Hematopoietic multipotent progenitor cell treated with erythropoietin and hydrocortisone succinate and interleukin-3 and kit ligand, for 15 days (in vitro differentiated cells): ENCODE measurements at regions not wholly inside any gene's neighbourhood (a gene's known extent, or its start where the extent isn't known, plus 50 kb on each side); places are given as distances from the start of the nearest gene placed in this dataset.

Experiments used
- DNase-seq: peaks from one replicate; pipeline ENCODE4 v3.0.0-alpha.2; 2015; ENCODE audit warnings: low spot score

DNA sequence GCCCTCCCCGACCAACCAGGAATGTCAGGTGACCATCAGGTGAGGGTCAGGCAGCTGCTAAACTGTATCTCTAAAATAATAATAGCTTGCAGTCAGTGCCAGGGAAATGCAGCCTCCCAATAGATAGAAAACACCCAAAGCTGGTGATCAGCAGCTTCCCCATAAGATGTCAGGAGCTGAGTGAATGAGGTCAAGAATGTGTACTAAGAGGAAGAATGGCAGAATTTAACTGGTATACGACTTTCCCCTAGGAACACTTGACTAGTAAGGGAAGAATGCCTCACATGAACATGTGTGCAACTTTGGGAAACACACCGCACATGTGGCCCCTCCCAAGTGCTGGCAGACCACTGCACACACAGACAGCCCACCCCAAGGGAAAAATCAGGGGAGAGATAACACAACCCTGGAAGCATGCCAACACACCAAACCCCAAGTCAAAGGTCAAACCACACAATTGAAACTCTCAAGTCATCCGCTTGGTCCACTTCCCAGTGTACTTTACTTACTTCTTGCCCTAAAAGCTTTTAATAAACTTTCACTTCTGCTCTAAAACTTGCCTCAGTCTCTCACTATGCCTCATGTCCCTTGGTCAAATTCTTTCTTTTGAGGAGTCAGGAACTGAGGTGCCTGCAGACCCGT, 806.5 kb downstream of the OTOL1 start:
- no peak for DNase-seq

DNA sequence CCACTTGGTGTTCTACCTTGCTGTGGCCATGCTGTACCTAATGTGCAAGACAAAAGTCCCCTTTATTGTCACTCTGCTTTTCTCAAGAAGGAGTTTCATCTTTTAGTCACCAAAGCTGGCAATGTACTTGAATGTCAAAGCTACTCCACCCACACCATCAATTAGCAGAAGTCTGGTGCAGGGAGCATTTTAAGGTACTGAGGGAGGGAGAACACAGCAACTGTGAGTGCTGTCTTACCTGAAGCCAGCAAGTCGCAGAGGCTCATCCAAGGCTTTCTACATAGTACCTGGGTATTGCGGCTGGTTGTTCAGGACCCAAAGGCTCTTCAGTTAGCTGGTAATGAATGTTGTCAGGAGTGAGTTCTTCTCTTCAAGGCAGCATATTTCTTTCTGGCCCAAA, 820.4 kb downstream of the OTOL1 start:
- DNase-seq = no peak

DNA sequence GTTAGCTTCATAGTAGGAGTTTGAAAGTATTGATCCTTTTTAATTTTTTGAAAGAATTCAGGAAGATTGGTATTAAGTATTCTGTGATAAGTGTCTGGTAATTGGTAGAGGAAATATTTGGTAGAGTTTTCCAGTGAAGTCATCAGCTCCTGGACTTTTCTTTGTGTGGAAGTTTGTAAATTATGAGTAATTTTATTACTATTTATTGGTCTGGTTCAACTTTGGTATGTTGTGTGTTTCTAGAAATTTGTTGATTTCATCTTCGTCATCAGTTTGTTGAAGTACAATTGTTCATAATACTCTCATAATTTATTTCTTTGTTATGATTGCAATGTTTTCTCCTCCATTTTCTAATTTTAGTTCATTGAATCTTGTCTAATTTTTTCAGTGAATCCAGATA, 832.0 kb downstream of the OTOL1 start:
- no peak for DNase-seq

DNA sequence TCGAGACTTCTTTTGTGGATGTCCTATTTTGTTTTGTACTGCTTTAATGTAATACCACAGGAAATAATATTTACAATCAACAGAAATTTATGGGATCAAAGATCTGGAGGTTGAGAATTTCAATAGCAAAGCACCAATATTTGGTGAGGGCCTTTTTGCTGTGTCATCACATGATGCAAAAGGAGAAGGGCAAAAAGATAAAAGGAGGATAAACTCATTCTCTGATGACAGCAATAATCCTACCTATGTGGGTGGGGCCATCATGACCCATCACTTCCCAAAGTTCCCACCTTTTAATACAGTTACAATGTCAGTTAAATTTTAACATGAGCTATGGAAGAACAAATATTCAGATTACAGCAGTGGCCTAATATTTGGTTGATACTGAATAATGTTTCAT, 832.9 kb downstream of the OTOL1 start:
- DNase-seq = no peak

DNA sequence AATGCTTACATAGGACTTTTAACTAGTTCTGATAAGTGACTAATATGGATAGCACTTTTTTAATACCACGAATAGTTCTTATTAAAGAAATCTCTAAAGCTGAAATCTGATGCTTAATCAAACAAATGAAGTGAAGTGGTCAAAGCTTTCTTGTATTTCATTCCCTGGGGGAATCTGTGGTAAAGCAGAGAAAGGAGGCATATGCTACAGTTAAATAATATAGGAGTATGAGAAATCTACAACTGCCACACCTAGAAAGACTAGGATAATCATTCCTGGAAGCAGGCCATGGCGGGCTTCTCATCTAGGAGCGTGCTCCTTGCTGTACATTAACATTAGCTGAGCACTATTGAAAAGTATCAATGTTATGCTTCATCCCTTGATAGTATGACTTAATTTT, 835.7 kb downstream of the OTOL1 start:
- no peak for DNase-seq

DNA sequence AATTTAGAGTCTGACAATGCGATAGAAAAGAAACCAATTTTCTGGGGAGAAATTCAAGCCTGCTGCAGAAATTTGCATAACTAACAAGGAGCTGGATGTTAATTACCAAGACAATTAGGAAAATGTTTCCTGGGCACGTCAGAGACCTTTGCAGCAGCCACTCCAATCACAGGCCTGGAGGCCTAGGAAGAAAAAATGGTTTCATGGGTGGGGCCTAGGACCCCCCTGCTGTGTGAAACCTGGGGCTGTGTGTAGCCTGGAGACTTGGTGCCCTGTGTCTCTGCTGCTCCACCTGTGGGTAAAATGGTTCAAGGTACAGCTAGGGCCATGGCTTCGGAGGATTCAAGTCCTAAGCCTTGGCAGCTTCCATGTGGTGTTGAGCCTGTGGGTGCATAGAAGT, 837.9 kb downstream of the OTOL1 start:
- DNase-seq = no peak

DNA sequence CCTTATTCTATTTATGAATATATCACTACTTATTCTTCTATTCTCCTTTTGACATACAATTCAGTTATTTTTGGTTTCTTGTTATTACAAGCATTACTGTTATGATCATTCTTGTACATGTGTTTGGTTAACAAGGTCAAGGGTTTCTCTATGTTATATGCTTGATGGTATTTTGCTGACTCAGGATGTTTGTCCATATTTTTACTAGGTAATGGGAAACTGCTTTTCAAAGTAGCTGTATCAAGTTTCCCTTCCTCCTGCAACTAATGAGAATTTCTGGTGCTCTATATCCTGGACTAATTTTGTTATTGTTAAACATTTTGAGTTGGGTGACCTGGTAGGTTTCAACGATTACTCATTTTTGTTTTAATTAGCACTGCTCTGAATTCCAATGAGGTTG, 841.0 kb downstream of the OTOL1 start:
- DNase-seq = no peak

DNA sequence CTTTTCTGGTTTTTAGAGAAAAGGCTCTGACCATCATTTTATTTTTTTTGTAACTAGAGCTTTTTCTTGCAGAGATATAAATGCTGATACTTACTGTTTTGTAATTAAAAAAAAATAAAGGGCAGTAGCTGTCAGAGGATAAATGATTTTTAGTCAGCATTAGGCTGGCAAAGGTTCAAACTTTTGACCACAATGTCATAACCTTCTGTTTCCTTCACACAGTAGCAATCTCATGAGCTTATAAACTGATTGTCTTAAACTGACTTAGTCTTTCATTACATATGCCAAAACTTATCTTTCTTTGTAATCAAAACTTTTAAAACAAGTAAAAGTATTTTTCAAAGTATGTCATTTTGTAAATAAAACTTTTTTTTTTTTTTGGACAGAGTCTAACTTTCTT, 841.9 kb downstream of the OTOL1 start:
- no peak for DNase-seq

DNA sequence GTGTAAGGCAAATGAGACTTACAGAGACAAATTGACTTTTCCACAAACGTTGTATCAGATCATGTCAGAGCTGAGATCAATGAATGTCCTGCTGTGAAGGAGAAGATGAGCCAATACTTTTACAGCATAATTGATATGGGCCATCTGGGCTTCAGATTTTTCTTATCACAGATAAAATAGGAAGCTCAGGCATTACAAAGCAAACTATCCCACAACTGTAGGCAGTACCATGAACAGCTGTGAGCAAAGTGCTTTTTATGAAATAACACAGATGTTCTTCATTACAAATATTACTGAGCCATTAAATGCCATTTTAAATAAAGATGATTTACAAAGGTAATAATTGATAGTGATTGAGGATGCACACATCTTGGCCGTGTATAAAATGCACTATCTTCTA, 852.3 kb downstream of the OTOL1 start:
- DNase-seq = no peak

DNA sequence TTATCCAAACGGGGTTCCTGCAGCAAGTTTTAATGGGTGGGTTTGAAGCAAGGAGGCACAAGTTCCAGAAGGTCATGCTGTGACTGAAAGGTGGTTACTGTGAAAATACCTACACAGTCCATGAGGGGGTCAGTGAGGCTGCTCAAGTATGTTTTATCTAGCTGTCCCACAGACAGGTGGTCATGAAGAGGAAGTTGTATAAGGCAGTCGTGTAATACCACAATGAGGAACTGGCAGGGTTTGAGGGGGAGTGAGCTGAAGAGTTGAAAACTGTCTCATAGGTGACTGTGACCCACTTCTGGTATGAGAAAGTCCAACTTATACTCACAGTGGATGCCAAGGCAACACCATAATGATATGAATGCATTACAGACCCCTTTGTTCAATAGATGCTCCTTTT, 856.8 kb downstream of the OTOL1 start:
- no peak for DNase-seq

DNA sequence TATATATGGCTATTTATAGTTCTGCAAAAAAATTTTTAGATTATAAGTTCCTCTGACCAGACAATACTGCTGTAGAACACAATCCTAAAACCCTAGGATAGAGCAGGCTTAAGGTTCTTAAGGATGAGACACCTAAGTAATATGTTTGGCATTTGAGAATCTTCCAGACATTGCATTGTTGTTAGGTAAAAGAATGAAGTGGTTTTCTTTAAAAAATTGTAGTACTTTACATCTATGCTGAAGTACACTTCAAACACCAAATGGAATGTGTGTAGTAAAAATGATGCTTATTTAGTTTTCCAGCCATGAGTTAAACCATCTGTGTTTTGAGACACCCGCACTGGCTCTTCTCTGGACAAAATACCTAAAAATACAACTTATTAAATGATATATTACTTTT, 857.7 kb downstream of the OTOL1 start:
- DNase-seq = no peak

DNA sequence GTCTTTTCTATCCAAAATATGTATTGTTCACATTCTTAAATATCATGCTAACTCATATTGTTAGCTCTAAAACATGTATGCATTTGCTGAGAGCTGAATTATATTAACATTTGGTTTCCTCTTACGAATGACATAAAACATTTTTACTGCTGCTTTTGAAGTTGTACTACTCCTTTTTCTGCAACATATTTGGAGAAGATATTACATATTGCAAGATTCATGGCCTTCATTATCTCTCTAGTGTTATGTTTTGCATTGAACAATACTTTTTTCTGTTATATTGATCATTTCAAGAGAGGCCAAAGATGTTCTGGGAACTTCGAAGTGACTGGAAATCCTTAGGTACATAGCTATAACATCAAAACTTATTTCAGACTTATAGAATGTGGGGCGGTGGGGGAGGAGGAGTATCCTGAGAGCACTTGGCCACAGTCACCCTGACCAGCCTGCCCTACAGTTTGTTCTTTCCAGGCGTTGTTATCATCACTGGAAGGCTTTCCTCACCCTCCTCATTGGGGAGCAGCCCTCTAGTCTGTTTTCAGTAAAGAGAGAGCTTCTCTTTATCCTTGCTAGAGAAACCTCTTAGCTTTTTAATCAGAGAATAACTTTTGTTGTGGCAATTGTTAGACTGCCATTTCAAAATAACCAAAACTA, 868.6 kb downstream of the OTOL1 start:
- no peak for DNase-seq

DNA sequence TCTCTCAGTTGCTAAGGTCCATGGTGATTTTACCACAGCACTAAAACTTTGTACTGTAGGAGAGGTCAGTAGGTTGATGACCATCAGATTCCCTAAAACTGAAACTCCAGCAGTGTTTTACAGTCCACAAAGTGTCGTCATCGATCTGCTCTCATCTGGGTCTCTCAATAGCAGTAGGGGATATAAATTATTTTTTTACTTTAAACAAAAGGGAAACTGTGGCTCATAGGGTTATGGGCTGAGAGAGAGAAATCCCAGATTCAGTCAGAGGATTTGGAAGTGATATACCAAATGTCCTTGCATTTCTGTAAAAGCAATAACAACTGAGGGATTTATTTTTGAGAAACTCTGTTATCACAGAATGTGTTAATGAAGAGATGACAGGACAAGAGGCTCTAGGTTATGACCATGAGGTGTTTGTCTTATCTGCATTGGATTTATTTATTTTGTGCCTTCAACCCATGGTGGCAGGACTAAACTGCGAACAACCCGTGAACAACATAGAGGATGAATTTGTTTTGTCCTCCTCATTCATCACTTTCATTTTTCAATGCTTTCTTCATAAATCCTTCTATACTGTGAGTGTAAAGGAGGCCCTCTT, 869.7 kb downstream of the OTOL1 start:
- no peak for DNase-seq

DNA sequence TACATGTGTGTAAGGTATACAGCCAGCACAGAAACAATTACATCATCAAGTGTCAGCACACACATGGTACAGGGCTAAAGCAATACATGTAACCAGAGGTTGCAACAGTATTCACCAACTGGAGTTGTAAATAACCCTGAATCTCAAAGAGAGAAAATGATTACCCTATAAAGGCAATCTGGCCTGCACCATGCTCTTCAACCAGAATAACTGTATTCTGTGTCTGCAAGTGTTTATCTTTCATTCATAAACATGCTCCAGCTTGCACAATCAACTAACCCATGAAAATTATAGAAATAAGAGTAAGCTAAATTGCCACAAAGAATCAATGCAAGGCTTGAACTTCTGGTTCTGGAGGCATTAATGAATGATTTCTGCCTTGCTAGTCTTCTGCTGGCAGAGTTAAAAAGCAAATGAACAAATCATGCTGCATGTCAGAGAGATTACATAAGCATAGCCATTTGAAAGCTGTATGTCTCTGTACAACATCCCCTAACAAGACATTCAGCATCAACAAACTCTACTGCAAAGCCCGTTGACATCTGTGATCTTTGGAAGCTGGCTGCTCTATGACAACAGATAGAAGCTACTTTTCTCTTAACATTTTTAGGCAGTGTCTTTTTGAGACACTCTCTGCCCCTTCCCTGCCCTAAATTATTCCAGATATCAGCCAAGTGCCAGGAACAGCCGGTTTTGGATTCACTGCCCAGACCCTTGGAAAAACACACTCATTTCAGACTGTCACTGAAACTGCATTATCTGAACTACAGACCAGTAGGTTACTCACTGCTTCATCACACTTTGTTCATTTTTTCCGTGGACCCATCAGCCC, 871.0 kb downstream of the OTOL1 start:
- DNase-seq = no peak

DNA sequence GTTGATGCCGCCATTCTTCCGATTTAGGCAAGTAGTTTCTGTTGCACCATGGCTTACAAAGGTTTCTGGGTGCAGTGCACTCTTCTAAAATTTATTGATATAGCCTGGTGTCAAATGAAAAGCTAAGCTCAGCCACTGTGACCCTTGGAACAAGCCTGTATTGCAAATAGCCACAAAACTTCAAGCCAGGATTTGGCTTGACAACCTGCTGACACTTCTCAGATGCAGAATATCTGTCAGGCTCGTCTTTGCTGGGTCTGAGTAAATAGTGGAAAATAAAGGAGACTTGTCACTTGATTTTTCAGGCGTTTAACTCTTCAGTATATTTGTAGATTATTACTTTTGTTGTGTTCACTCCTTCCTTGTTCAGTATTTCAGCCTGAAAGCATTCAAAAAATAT, 871.8 kb downstream of the OTOL1 start:
- no peak for DNase-seq

DNA sequence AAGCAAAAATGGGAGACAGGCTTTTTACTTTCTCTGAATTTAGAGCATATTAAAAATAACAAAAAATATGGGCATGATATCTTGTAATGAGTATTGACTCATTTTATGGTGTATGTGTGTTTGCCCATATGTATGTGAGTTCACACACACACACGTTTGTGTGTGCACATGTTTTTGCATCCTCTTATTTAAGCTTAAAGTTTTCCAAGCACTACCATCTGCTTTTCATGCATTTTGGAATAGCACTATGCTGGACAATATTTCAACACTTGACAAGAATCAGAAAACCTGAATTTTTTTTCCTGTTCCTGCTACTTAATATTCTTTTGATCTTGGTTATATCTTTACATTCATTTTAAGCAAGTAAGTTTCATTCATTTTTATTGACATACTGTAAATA, 872.7 kb downstream of the OTOL1 start:
- no peak for DNase-seq

DNA sequence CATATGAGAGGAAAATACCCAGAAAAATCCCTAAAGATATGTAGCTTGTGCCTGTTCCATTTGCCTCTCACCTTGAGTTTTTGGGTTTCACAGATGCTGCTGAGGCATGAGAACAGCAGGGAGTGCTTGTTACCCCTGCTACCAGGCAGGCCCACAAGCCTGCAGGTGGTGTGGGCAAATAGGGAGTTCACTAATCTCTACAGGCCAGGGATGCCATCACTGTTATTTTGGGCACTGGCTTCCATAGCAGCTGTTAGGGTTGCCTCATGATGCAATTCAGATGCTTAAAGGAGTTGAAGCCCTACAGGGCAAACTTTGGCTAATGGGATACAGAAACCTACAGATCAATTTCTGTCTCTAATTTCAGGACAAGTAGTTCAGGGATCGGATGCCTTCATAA, 873.5 kb downstream of the OTOL1 start:
- DNase-seq = no peak

DNA sequence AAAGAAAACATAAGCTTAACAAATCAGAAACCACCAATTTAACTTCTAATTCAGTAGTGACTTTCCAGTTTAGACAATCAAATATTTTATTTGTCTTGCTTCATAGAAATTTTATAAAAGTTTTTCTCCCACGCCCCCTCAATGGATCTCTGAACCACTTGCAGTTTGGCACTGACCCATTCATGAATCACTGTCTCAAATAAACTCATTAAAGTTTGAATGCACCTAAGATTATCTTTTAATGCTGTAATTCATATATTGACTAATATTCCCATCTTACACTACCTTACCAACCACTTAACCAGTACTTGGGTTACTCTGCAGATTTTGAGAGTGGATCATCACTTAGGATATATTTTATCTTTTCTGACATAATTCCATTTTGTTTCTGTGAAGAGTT, 880.2 kb downstream of the OTOL1 start:
- no peak for DNase-seq

DNA sequence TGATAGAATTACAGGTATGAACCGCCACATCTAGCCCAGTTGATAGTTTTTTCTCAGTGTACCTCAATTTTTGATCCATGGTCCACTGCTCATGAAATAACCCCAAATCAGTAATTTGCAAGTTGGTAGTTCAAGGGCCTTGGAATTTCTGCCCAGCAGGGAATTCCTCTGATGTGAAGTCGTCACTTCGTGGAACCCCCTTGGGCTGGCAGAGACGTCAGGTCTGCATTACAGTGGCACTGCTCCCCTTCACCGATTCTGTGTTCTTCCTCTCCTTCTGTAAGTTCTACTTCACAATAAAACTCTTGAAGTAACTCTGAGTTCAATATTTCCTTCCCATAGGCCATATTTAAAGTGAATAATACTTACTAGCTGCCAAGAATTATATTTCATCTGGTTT, 881.0 kb downstream of the OTOL1 start:
- DNase-seq = no peak

DNA sequence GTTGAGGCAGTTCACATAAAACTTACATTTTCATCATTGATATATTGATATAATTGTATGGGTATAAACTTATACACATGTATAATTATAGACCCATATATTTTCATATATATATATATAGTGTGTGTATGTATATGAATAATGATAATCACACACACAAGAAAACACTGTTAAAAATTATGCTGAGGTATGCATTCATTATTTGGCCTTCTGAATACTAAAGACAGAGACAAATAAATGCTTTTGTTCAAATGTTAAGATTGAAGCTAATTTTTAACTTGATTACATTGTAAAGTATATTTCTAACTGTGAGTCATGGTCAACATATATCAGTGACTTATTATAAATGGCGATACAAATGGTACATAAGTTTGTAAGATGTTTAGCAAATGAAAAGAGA, 888.8 kb downstream of the OTOL1 start:
- no peak for DNase-seq

DNA sequence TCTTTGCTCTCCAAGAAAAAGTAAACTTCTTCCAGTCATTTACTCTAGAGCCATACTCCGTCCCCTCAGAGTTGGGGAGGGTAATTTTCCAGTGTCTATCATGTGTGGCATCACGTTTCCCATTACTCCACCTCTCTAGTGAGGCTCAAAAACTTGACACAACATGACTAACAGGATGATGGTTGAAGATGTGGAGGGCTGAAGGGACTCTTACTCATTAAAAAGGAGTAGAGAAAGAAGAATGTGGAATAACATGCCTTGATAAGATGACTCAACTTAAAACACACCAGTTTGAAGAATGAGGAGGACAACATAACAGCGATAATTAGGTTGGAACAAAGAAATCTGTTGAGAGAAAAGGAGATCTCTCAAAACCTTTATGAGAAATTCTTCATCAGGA, 894.3 kb downstream of the OTOL1 start:
- DNase-seq = no peak

DNA sequence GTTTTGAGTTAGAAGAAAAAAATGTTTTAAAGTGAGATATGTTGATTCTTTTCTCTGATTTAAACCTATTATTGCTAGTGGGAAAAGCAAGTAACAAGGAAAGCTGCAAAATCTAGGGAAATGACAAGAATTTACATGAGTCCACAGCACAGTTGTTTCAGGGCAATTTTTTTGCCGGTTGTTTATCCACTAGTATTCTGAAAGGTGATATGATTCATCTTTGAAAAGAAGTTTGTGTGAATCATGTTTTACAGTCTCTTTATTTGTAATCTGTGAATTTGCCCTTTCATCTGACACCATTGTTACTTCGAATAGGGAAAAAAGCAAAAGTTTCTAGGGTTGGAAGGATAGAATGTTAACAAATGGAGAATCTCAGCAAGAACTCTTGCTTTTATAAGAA, 894.7 kb downstream of the OTOL1 start:
- DNase-seq = no peak

DNA sequence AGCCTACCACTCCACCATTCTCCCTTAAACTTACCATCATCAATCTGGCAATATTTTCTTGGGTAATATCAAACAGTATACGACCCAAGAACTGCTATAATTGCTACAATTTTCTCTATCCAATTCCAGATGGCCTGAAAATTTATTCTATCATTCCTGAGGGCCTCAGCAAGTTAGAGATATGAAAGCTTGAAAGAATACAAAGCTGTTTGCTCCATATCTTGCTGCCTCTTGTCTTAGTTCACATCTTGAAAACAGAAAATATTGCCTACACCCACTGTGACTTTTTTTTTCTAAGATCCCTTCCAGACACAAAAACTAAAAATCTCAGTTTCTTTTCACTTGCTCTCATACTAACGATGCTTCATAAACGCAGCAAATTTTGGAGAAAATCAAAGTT, 898.9 kb downstream of the OTOL1 start:
- DNase-seq = no peak
